Cardiac muscle cell (in vitro differentiated cells and primary cell): ENCODE measurements at regions not wholly inside any gene's neighbourhood (a gene's known extent, or its start where the extent isn't known, plus 50 kb on each side); places are given as distances from the start of the nearest gene placed in this dataset.

ENCODE experiments used
- DNase-seq, 2 donors: peaks; one replicate each; pipeline versions ENCODE4 v3.0.0 to v3.0.0-alpha.2; 2010 to 2017; ENCODE audit warnings: low read depth in 1 of 2, low spot score in 1 of 2
- H3K27ac ChIP-seq: fragments of 200-600 bp; sonication (generic); 2 replicates; pipeline ENCODE4 v1.5.1; 2016
- H3K27me3 ChIP-seq: fragments of 200-600 bp; sonication (generic); 2 replicates; pipeline ENCODE4 v1.6.0; 2016; ENCODE audit warnings: control low read depth
- H3K36me3 ChIP-seq: fragments of 200-600 bp; sonication (generic); 2 replicates; pipeline ENCODE4 v1.5.1; 2016; ENCODE audit warnings: control low read depth
- H3K4me1 ChIP-seq: fragments of 200-600 bp; sonication (generic); 2 replicates; pipeline ENCODE4 v1.8.1; 2017; ENCODE audit warnings: low read depth, mild to moderate bottlenecking, mixed run types
- H3K4me3 ChIP-seq: fragments of 200-600 bp; sonication (generic); 2 replicates; pipeline ENCODE4 v1.5.1; 2016; ENCODE audit warnings: mild to moderate bottlenecking
- H3K9me3 ChIP-seq: fragments of 200-600 bp; sonication (generic); 2 replicates; pipeline ENCODE4 v1.5.1; 2017; ENCODE audit warnings: low read depth, mild to moderate bottlenecking, control low read depth
- CTCF ChIP-seq: IDR thresholded peaks from 2 replicates; pipeline ENCODE4 v1.5.1; 2012; ENCODE audit warnings: low read depth, mild to moderate bottlenecking, low read length

DNA sequence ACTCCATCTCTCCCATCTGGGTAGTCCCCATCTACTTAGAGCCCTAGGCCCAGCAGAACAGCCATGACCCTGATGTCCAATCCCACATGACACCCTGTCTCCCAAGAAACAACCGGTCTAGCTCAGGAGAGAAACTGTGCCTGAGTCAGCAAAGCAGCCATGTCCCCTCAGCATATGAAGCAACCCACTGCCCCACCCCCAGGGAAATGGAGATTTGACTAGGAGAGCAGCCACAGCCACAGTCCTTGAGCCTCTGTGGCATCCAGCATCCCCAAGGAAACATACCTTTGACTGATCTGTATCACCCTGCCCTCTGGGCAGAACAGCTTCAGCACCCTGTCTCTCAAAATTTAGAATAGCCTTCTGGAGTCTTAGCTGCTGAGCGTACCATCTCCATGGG is 641.9 kb upstream of the FBXO33 start:
- DNase-seq, result no peak
- Histone ChIP-seq H3K27ac (no peak overlapping the region), H3K4me1 (no peaks in the 10 kb centered on the region), H3K4me3 (no peak overlapping the region), H3K36me3 (no peaks in the 10 kb centered on the region), H3K9me3 (no peaks in the 10 kb centered on the region), H3K27me3 (no peaks in the 10 kb centered on the region)
- no peak for TF ChIP-seq CTCF

DNA sequence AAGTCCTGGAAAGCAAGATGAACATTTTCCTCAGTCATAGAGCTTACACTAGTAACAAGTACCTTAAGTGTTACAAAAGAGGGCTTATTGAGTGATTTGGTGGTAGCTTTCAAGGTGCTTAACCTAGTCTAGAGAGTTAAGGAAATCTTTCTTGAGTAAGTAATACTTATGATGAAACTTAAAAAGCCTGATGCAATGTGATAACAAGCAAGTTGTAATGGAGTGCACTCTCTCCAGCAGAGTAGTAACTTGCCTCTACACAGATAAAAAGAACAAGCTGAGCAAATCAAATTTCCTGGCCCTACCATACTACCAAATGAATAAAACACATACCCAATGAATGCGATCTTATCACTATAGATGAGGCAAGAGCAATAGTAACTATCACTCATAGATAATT is 639.9 kb upstream of the FBXO33 start:
- no peaks in the 10 kb centered on the region for H3K9me3 ChIP-seq
- H3K27ac ChIP-seq, result no peak overlapping the region
- H3K36me3 ChIP-seq, result no peaks in the 10 kb centered on the region
- no peak for DNase-seq
- H3K4me1 ChIP-seq, result no peaks in the 10 kb centered on the region
- TF ChIP-seq CTCF, result no peak
- H3K4me3 ChIP-seq, result no peak overlapping the region
- H3K27me3 ChIP-seq, result no peaks in the 10 kb centered on the region

- no peaks in the 10 kb centered on the region for H3K36me3 ChIP-seq
- TF ChIP-seq CTCF, result no peak
- H3K9me3 ChIP-seq, result no peaks in the 10 kb centered on the region
- H3K4me3 ChIP-seq, result no peak overlapping the region
- no peak overlapping the region for H3K27ac ChIP-seq
- no peaks in the 10 kb centered on the region for H3K4me1 ChIP-seq
- DNase-seq, result no peak
- no peaks in the 10 kb centered on the region for H3K27me3 ChIP-seq
Measured at GRCh38 chr14:40058901-40059897, 627.0 kb upstream of the FBXO33 start.

- no peak for DNase-seq
- Histone ChIP-seq H3K27ac (no peak overlapping the region), H3K9me3 (no peaks in the 10 kb centered on the region), H3K4me3 (no peak overlapping the region), H3K4me1 (no peaks in the 10 kb centered on the region), H3K36me3 (no peaks in the 10 kb centered on the region), H3K27me3 (no peaks in the 10 kb centered on the region)
- TF ChIP-seq CTCF, result no peak
Measured at GRCh38 chr14:40053416-40053815, 621.2 kb upstream of the FBXO33 start.

DNA sequence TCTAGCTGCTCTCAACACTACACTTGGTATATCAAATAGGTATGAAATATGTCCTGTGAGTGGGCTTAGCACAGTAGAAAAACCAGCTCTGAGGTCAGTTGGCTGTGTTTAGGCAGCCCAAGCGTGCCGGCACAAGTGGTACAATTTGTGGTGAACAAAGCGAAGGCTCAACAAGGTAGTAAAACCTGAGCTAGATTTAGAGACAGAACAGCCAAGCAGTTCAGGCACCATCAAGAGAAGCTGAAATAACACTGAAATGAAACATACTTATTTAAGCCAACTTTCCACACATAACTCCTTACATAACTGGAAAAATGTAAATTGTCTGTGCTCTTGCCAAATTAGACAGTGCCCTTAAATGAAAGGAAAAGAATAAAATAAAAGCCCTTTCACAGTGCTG is 596.8 kb upstream of the FBXO33 start:
- Histone ChIP-seq H3K36me3 (no peaks in the 10 kb centered on the region), H3K4me1 (no peaks in the 10 kb centered on the region), H3K27me3 (no peaks in the 10 kb centered on the region), H3K9me3 (no peaks in the 10 kb centered on the region), H3K4me3 (no peak overlapping the region), H3K27ac (no peak overlapping the region)
- no peak for TF ChIP-seq CTCF
- no peak for DNase-seq
